ENCODE measurements at regions not wholly inside any gene's neighbourhood (a gene's known extent, or its start where the extent isn't known, plus 50 kb on each side); places are given as distances from the start of the nearest gene placed in this dataset.

DNA sequence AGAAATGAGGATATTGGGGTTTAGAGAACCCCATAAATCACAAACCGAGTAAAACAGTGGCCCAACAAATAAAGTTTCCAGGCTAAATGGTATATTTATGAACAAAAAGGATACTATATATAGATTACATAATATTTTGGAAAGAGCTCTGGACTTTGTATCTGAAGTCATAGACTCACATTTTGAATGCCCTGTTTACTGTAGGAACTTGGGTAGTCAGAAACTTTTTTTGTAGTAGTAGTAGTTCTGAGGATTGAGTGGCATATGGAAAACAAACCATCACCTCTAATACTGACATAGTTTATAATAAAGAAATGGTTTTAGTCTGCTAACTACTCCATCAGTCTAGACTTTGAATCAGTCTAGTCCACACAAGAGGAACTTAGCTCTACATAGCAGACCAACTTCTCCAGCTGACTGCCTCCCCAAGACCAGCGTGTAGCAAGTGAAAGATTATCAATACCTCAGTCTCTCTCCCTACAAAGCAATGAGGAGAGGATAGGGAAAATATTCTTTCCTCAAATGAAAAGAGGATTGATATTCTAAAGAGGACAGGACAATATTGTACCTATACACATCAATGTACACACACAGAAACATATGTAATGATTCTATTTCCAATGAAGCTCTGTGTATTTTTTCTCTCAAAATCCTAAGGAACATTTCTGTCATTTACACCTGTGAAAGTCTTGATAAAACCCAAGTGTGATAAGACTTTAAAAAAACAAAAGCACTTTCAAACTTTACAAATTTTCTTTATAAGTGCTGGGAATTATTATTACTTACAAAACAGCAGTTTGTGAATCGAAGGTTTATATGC lies 184.9 kb upstream of the MAP2 start:
- TF ChIP-seq POLR2AphosphoS5 (IDR thresholded peaks at IDR 0.05; ENCODE audit: low read depth, low read length) (no peak), TAF1 (IDR thresholded peaks at IDR 0.05; ENCODE audit: borderline replicate concordance, insufficient read depth, low read length) (no peak), SIN3A (IDR thresholded peaks at IDR 0.05; ENCODE audit: borderline replicate concordance, insufficient read depth, low read length) (no peak)
- TF ChIP-seq, protein P1, sequence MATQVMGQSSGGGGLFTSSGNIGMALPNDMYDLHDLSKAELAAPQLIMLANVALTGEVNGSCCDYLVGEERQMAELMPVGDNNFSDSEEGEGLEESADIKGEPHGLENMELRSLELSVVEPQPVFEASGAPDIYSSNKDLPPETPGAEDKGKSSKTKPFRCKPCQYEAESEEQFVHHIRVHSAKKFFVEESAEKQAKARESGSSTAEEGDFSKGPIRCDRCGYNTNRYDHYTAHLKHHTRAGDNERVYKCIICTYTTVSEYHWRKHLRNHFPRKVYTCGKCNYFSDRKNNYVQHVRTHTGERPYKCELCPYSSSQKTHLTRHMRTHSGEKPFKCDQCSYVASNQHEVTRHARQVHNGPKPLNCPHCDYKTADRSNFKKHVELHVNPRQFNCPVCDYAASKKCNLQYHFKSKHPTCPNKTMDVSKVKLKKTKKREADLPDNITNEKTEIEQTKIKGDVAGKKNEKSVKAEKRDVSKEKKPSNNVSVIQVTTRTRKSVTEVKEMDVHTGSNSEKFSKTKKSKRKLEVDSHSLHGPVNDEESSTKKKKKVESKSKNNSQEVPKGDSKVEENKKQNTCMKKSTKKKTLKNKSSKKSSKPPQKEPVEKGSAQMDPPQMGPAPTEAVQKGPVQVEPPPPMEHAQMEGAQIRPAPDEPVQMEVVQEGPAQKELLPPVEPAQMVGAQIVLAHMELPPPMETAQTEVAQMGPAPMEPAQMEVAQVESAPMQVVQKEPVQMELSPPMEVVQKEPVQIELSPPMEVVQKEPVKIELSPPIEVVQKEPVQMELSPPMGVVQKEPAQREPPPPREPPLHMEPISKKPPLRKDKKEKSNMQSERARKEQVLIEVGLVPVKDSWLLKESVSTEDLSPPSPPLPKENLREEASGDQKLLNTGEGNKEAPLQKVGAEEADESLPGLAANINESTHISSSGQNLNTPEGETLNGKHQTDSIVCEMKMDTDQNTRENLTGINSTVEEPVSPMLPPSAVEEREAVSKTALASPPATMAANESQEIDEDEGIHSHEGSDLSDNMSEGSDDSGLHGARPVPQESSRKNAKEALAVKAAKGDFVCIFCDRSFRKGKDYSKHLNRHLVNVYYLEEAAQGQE (IDR thresholded peaks at IDR 0.05; ENCODE audit: insufficient read depth in 1 of 2, low read depth in 2 of 2, low read length in 2 of 2): no peak

DNA sequence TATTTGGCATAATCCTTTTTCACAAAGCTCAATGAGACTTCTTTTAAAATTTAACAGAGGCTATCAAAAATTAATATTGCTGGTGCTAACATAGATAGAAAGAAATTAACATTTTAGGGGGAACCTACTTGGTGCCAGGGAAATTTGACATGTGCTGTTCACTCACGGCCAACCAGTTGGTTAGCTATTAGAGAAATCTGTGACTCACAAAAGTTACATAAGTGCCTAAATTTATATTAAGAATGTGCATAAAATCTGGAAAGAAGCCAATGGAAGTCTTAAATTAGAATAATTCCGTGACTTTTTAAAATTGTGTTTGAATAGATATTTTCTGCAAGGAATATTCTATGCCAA lies 184.3 kb upstream of the MAP2 start:
- no peak for TF ChIP-seq POLR2AphosphoS5 (IDR thresholded peaks at IDR 0.05; ENCODE audit: low read depth, low read length)
- TF ChIP-seq, protein P1 (IDR thresholded peaks at IDR 0.05; ENCODE audit: insufficient read depth in 1 of 2, low read depth in 2 of 2, low read length in 2 of 2): no peak
- TF ChIP-seq SIN3A (IDR thresholded peaks at IDR 0.05; ENCODE audit: borderline replicate concordance, insufficient read depth, low read length): no peak
- TF ChIP-seq FOXP2 (optimal IDR thresholded peaks at IDR 0.05; ENCODE audit: borderline replicate concordance, extremely low read depth, extremely low read length, insufficient read depth): no peak

DNA sequence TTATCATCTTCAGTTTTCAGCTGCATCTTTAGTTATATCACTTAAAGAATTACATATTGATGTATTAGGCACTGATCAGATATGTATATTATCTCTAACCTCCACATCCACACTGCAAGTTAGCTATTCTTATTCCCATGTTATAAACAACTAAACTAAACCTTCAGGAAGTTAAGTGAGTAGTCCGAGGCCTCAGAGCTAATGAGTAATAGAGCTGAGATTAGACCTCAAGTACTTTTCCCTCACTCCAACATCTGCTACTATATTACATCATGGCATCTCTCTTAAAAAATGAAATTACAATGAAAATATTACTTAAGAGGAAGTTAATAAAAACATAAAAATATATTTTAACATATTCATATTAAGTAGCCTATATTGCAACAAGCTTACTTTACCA lies 183.6 kb upstream of the MAP2 start:
- TF ChIP-seq SIN3A (IDR thresholded peaks at IDR 0.05; ENCODE audit: borderline replicate concordance, insufficient read depth, low read length) (no peak), TAF1 (IDR thresholded peaks at IDR 0.05; ENCODE audit: borderline replicate concordance, insufficient read depth, low read length) (no peak), POLR2AphosphoS5 (IDR thresholded peaks at IDR 0.05; ENCODE audit: low read depth, low read length) (no peak), FOXP2 (optimal IDR thresholded peaks at IDR 0.05; ENCODE audit: borderline replicate concordance, extremely low read depth, extremely low read length, insufficient read depth) (no peak)
- TF ChIP-seq, protein P1 (IDR thresholded peaks at IDR 0.05; ENCODE audit: insufficient read depth in 1 of 2, low read depth in 2 of 2, low read length in 2 of 2): no peak

DNA sequence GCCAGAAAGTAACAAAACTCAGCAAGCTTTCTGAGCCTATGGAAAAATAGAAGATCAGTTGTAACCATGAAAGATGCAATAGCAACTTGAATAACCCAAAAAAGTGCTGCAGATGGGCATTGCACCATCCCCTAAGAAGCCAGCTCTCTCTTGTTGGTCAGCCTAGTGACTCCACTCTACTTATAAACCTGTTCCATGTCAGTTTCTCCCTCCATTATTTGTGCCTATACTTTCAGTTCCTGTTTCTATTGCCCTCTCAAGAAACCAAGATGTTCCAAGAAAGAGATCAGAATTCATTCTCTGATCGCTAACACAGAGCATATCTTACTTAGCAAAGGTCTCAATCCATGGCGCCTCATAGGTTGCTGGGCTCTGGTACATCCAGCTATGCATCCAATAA lies 170.3 kb upstream of the MAP2 start:
- no peak for TF ChIP-seq FOXP2 (optimal IDR thresholded peaks at IDR 0.05; ENCODE audit: borderline replicate concordance, extremely low read depth, extremely low read length, insufficient read depth)
- no peak for TF ChIP-seq POLR2AphosphoS5 (IDR thresholded peaks at IDR 0.05; ENCODE audit: low read depth, low read length)
- TF ChIP-seq, protein P1 (IDR thresholded peaks at IDR 0.05; ENCODE audit: insufficient read depth in 1 of 2, low read depth in 2 of 2, low read length in 2 of 2): no peak
- no peak for TF ChIP-seq SIN3A (IDR thresholded peaks at IDR 0.05; ENCODE audit: borderline replicate concordance, insufficient read depth, low read length)
- no peak for TF ChIP-seq TAF1 (IDR thresholded peaks at IDR 0.05; ENCODE audit: borderline replicate concordance, insufficient read depth, low read length)

Data from PFSK-1 (cell line).